Neuronal stem cell (in vitro differentiated cells): ENCODE measurements at regions not wholly inside any gene's neighbourhood (a gene's known extent, or its start where the extent isn't known, plus 50 kb on each side); places are given as distances from the start of the nearest gene placed in this dataset.
"Not testable (repeated sequence)": the region's sequence is repeated elsewhere in the genome, so short reads cannot be mapped to it uniquely, and the experiment has no call there.

Experiments
- DNase-seq: peaks from one replicate; pipeline ENCODE4 v3.0.0-alpha.2; 2013; ENCODE audit warnings: low spot score
- H2AFZ ChIP-seq: one replicate; pipeline ENCODE4 v1.6.1; 2013; ENCODE audit warnings: mild to moderate bottlenecking, low read length, inconsistent platforms
- H2AK5ac ChIP-seq: 2 replicates; pipeline ENCODE4 v1.6.1; 2013; ENCODE audit warnings: low read depth, mild to moderate bottlenecking, inconsistent platforms, low read length, moderate library complexity, mixed read lengths
- H2BK120ac ChIP-seq: 2 replicates; pipeline ENCODE4 v1.6.1; 2013; ENCODE audit warnings: low read depth, mild to moderate bottlenecking, inconsistent platforms, low read length, moderate library complexity, mixed read lengths
- H2BK12ac ChIP-seq: one replicate; pipeline ENCODE4 v1.6.1; 2013; ENCODE audit warnings: low read length, inconsistent platforms
- H2BK15ac ChIP-seq: 2 replicates; pipeline ENCODE4 v1.6.1; 2013; ENCODE audit warnings: mild to moderate bottlenecking, low read length, inconsistent platforms, mixed read lengths
- H2BK5ac ChIP-seq: one replicate; pipeline ENCODE4 v1.6.1; 2013; ENCODE audit warnings: inconsistent platforms, mild to moderate bottlenecking, low read length, moderate library complexity
- H3K14ac ChIP-seq: one replicate; pipeline ENCODE4 v1.6.1; 2013; ENCODE audit warnings: low read length, inconsistent platforms
- H3K18ac ChIP-seq: 2 replicates; pipeline ENCODE4 v1.6.1; 2013; ENCODE audit warnings: low read length, inconsistent platforms
- H3K23ac ChIP-seq: 2 replicates; pipeline ENCODE4 v1.6.1; 2013; ENCODE audit warnings: low read depth, mild to moderate bottlenecking, mixed read lengths, low read length, inconsistent platforms; ENCODE audit not compliant: poor library complexity
- H3K27ac ChIP-seq: replicated peaks from 3 replicates; pipeline ENCODE4 v1.5.1; 2013; ENCODE audit warnings: low read length, inconsistent platforms
- H3K27me3 ChIP-seq, 3 experiments: 2 replicates each; pipeline ENCODE4 v1.6.1; 2013; ENCODE audit warnings: low read length in 3 of 3, mild to moderate bottlenecking in 2 of 3, inconsistent platforms in 1 of 3, low read depth in 1 of 3, mixed read lengths in 1 of 3, moderate library complexity in 1 of 3; ENCODE audit not compliant: control insufficient read depth in 3 of 3, insufficient read depth in 3 of 3
- H3K36me3 ChIP-seq, 2 donors: replicated peaks in 1 of 2; 2 replicates each; pipeline ENCODE4 v1.6.1; 2013; ENCODE audit warnings: low read length in 2 of 2; ENCODE audit not compliant: control insufficient read depth in 2 of 2, insufficient read depth in 2 of 2
- H3K4ac ChIP-seq: 2 replicates; pipeline ENCODE4 v1.6.1; 2013; ENCODE audit warnings: inconsistent platforms, mild to moderate bottlenecking, low read length, moderate library complexity
- H3K4me1 ChIP-seq, 2 donors: 1 replicate in 1 of 2; 2 replicates in 1 of 2; pipeline ENCODE4 v1.6.1; 2013; ENCODE audit warnings: low read length in 2 of 2, low read depth in 1 of 2; ENCODE audit not compliant: control insufficient read depth in 2 of 2, insufficient read depth in 1 of 2
- H3K4me2 ChIP-seq: one replicate; pipeline ENCODE4 v1.6.1; 2013; ENCODE audit warnings: mild to moderate bottlenecking, low read length, inconsistent platforms; ENCODE audit not compliant: insufficient read depth, poor library complexity, severe bottlenecking
- H3K4me3 ChIP-seq, 2 donors: 2 replicates each; pipeline ENCODE4 v1.5.1; 2013; ENCODE audit warnings: low read length in 2 of 2, mild to moderate bottlenecking in 2 of 2, inconsistent platforms in 1 of 2, moderate library complexity in 1 of 2
- H3K79me1 ChIP-seq: one replicate; pipeline ENCODE4 v1.6.1; 2013; ENCODE audit warnings: low read depth, mild to moderate bottlenecking, inconsistent platforms, low read length, moderate library complexity
- H3K9ac ChIP-seq: one replicate; pipeline ENCODE4 v1.6.1; 2013; ENCODE audit warnings: mild to moderate bottlenecking, low read depth, low read length, inconsistent platforms; ENCODE audit not compliant: poor library complexity
- H3K9me3 ChIP-seq, 2 donors: replicated peaks in 1 of 2; 2 replicates each; pipeline versions ENCODE3 to v1.6.1; 2013; ENCODE audit warnings: low read length in 2 of 2, mild to moderate bottlenecking in 2 of 2, inconsistent platforms in 1 of 2, low read depth in 1 of 2, mixed read lengths in 1 of 2, moderate library complexity in 1 of 2; ENCODE audit not compliant: control insufficient read depth in 2 of 2, insufficient read depth in 1 of 2
- H4K8ac ChIP-seq: one replicate; pipeline ENCODE4 v1.6.1; 2013; ENCODE audit warnings: low read depth, mild to moderate bottlenecking, inconsistent platforms, low read length, moderate library complexity
- H4K91ac ChIP-seq: one replicate; pipeline ENCODE4 v1.6.1; 2013; ENCODE audit warnings: low read length, low read depth, mild to moderate bottlenecking, inconsistent platforms; ENCODE audit not compliant: poor library complexity
- WGBS, 2 donors: extraction: QIAGEN DNeasy Blood & Tissue Kit; methylation state at CpG; one replicate each; pipeline ENCODE4 v1.1.7; 2013; ENCODE audit warnings: missing lambda C conversion rate in 2 of 2, mixed read lengths in 1 of 2; ENCODE audit not compliant: insufficient read length in 2 of 2, insufficient replicate concordance in 1 of 2; ENCODE audit errors: extremely low coverage in 2 of 2; 5-methylcytosine and 5-hydroxymethylcytosine counted together

DNA sequence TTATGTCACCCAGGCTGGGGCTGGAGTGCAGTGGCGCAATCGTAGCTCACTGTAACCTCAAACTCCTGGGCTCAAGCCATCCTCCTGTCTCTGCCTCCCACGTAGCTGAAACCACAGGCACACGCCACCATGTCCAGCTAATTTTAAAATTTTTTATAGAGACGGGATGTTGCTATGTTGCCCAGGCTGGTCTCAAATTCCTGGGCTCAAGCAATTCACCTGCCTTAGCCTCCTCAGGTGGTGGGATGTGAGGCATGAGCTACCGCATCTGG, 123.2 kb upstream of the PARD3 start:
- H3K4ac ChIP-seq = no peak overlapping the region
- H4K91ac ChIP-seq = no peak overlapping the region
- no peaks in the 10 kb centered on the region for H3K79me1 ChIP-seq
- H3K23ac ChIP-seq = no peak overlapping the region
- H3K18ac ChIP-seq = no peak overlapping the region
- H2BK120ac ChIP-seq = no peak overlapping the region
- WGBS, 2 donors = no CpG with 5 or more reads among the region's 6 CpGs
- no peak overlapping the region for H3K4me3 ChIP-seq
- no peak overlapping the region for H2AFZ ChIP-seq
- no peak overlapping the region for H2BK15ac ChIP-seq
- no peak for DNase-seq
- H3K27ac ChIP-seq = no peak overlapping the region
- H3K9me3 ChIP-seq = no peaks in the 10 kb centered on the region
- no peak overlapping the region for H3K14ac ChIP-seq
- no peak overlapping the region for H3K4me2 ChIP-seq
- no peaks in the 10 kb centered on the region for H3K36me3 ChIP-seq
- H3K9ac ChIP-seq = no peak overlapping the region
- H2BK5ac ChIP-seq = no peak overlapping the region
- H3K4me1 ChIP-seq = peaks cover 5 to 15% of the 10 kb centered on the region in 2 donors
- no peak overlapping the region for H4K8ac ChIP-seq
- no peak overlapping the region for H2BK12ac ChIP-seq
- no peak overlapping the region for H2AK5ac ChIP-seq
- no peaks in the 10 kb centered on the region for H3K27me3 ChIP-seq

- H3K18ac ChIP-seq = not testable (repeated sequence)
These were observed 122.7 kb upstream of the PARD3 start for GRCh38 chr10:34937643-34938398.

GRCh38 chr10:34936061-34936460, 121.0 kb upstream of the PARD3 start:
- no peak overlapping the region for H2BK120ac ChIP-seq
- no peaks in the 10 kb centered on the region for H3K79me1 ChIP-seq
- no peak overlapping the region for H3K23ac ChIP-seq
- no peaks in the 10 kb centered on the region for H3K9me3 ChIP-seq
- H3K9ac ChIP-seq = no peak overlapping the region
- H2BK5ac ChIP-seq = no peak overlapping the region
- H2BK12ac ChIP-seq = no peak overlapping the region
- no peak overlapping the region for H2BK15ac ChIP-seq
- no peak overlapping the region for H4K8ac ChIP-seq
- WGBS, 2 donors = no CpG with 5 or more reads among the region's 6 CpGs
- H3K36me3 ChIP-seq = no peaks in the 10 kb centered on the region
- no peak overlapping the region for H3K4me2 ChIP-seq
- no peak overlapping the region for H2AK5ac ChIP-seq
- no peak overlapping the region for H4K91ac ChIP-seq
- no peaks in the 10 kb centered on the region for H3K27me3 ChIP-seq
- no peak overlapping the region for H3K4me3 ChIP-seq
- no peak overlapping the region for H3K18ac ChIP-seq
- no peak overlapping the region for H2AFZ ChIP-seq
- no peak overlapping the region for H3K27ac ChIP-seq
- H3K14ac ChIP-seq = no peak overlapping the region
- H3K4me1 ChIP-seq = peaks cover 2 to 5% of the 10 kb centered on the region in 2 donors
- no peak for DNase-seq
- H3K4ac ChIP-seq = no peak overlapping the region

More at GRCh38 chr10:34937643-34938398, 122.7 kb upstream of the PARD3 start:
- H3K79me1 ChIP-seq, H4K91ac ChIP-seq, H3K9me3 ChIP-seq, H2BK12ac ChIP-seq, H3K27me3 ChIP-seq, H3K14ac ChIP-seq, H2BK15ac ChIP-seq, DNase-seq, H3K23ac ChIP-seq, H3K4me3 ChIP-seq, H4K8ac ChIP-seq, H3K27ac ChIP-seq, H3K36me3 ChIP-seq, H3K4me2 ChIP-seq, H3K9ac ChIP-seq, H3K4ac ChIP-seq, H2AK5ac ChIP-seq, H2BK120ac ChIP-seq, H2BK5ac ChIP-seq: not testable (repeated sequence)
- WGBS, 2 donors = no CpG with 5 or more reads among the region's 7 CpGs
- H3K4me1 ChIP-seq = peaks cover 5 to 15% of the 10 kb centered on the region in 2 donors
- peak overlapping the region; percentile 11 for H2AFZ ChIP-seq

GRCh38 chr10:34933676-34934075, 118.6 kb upstream of the PARD3 start:
- no peak overlapping the region for H3K4me3 ChIP-seq
- H2BK15ac ChIP-seq = no peak overlapping the region
- no peak overlapping the region for H4K91ac ChIP-seq
- no peak overlapping the region for H3K23ac ChIP-seq
- H3K79me1 ChIP-seq = no peaks in the 10 kb centered on the region
- no peak overlapping the region for H2BK12ac ChIP-seq
- no peak overlapping the region for H3K4me2 ChIP-seq
- H3K18ac ChIP-seq = no peak overlapping the region
- no peak overlapping the region for H3K14ac ChIP-seq
- H4K8ac ChIP-seq = no peak overlapping the region
- H2AFZ ChIP-seq = no peak overlapping the region
- no peak overlapping the region for H3K27ac ChIP-seq
- no peaks in the 10 kb centered on the region for H3K27me3 ChIP-seq
- H3K36me3 ChIP-seq = no peaks in the 10 kb centered on the region
- H2BK120ac ChIP-seq = no peak overlapping the region
- no peak overlapping the region for H3K9ac ChIP-seq
- H3K4me1 ChIP-seq = peaks cover 0 to 2% of the 10 kb centered on the region in 2 donors
- H2AK5ac ChIP-seq = no peak overlapping the region
- H3K4ac ChIP-seq = no peak overlapping the region
- no peaks in the 10 kb centered on the region for H3K9me3 ChIP-seq
- H2BK5ac ChIP-seq = no peak overlapping the region
- no CpG with 5 or more reads among the region's 9 CpGs for WGBS, 2 donors
- DNase-seq = no peak
